ENCODE measurements at regions not wholly inside any gene's neighbourhood (a gene's known extent, or its start where the extent isn't known, plus 50 kb on each side); places are given as distances from the start of the nearest gene placed in this dataset.

- no peak for TF ChIP-seq GATA2 (IDR thresholded peaks at IDR 0.05; ENCODE audit: low read depth, low read length)
- TF ChIP-seq GATA3 (IDR thresholded peaks at IDR 0.05; ENCODE audit: low read depth, low read length), result no peak
Measured at GRCh38 chr6:9316831-9317230, 881.5 kb upstream of the SLC35B3 start.

Measured in SH-SY5Y (cell line).